Spinal cord (tissue), 9 donors: ENCODE measurements at regions not wholly inside any gene's neighbourhood (a gene's known extent, or its start where the extent isn't known, plus 50 kb on each side); places are given as distances from the start of the nearest gene placed in this dataset.
A peak's percentile ranks its signal among the peaks of the same experiment; 100 is the strongest.

Experiments used
- DNase-seq, 6 donors: peaks; one replicate each; pipeline versions ENCODE4 v3.0.0 to v3.0.0-alpha.2; 2013 to 2015; ENCODE audit warnings: low spot score in 6 of 6, low read depth in 4 of 6
- H3K27ac ChIP-seq: one replicate; pipeline ENCODE4 v1.5.1; 2013; ENCODE audit warnings: low read depth, low read length, control low read depth
- H3K27me3 ChIP-seq: one replicate; pipeline ENCODE4 v1.6.1; 2013; ENCODE audit warnings: low read length; ENCODE audit not compliant: control insufficient read depth, insufficient read depth
- H3K36me3 ChIP-seq: one replicate; pipeline ENCODE4 v1.6.1; 2013; ENCODE audit warnings: low read length; ENCODE audit not compliant: control insufficient read depth, insufficient read depth
- H3K4me1 ChIP-seq: one replicate; pipeline ENCODE4 v1.6.1; 2013; ENCODE audit warnings: low read length; ENCODE audit not compliant: control insufficient read depth, insufficient read depth
- H3K4me3 ChIP-seq: one replicate; pipeline ENCODE4 v1.5.1; 2013; ENCODE audit warnings: low read depth, low read length, control low read depth
- H3K9me3 ChIP-seq: one replicate; pipeline ENCODE4 v1.6.1; 2013; ENCODE audit warnings: low read length; ENCODE audit not compliant: control insufficient read depth, insufficient read depth
- WGBS: methylation state at CpG from one replicate; pipeline ENCODE4 v1.1.5; 2013; ENCODE audit warnings: missing lambda C conversion rate; ENCODE audit not compliant: insufficient coverage; 5-methylcytosine and 5-hydroxymethylcytosine counted together
- donor health status: healthy.

DNA sequence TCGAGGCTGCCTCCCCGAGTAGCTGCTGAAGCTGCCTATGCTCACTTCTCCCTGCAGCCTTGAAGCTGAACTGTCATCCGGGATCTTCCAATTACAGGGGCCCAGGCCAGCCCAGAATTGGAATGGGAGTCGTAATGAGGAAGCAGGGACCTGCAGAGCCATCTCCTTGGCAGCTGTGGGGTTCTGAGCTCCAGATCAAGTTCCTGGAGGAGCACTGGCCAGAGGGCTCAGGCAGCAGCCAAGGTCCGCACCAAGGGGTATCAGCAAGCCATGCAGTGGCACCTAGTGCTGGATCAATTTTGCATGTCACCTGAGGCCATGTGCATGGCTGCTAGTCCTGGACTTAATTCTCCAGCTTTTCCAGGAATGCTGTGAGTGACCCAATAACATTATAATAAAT, 163.2 kb upstream of the TSHZ2 start:
- Histone ChIP-seq H3K4me3 (no peak overlapping the region), H3K36me3 (no peaks in the 10 kb centered on the region), H3K27ac (no peak overlapping the region), H3K4me1 (no peaks in the 10 kb centered on the region), H3K27me3 (no peaks in the 10 kb centered on the region), H3K9me3 (no peaks in the 10 kb centered on the region)
- 76% methylated on average over 5 of the region's 5 CpGs for WGBS
- DNase-seq: no peak

DNA sequence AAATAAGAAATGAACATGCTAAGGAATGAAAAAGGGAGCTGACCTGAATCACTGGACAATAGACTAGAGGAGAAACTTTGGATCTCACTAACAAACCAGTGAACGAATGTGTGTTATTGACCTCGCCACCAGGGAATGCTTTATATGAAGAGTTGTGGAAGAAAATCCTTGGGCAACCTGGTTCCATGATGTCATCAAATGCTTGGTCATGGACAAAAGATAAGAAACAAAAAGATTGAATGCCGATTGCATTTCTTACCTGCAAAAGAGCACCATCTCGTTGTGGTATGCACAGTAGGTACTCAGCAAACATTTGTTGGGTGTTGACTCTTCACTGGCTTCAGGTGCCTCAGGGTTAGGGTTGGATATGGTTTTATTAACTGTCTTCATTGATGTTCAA, 165.2 kb upstream of the TSHZ2 start:
- H3K36me3 ChIP-seq: no peaks in the 10 kb centered on the region
- H3K4me3 ChIP-seq: no peak overlapping the region
- no peak overlapping the region for H3K27ac ChIP-seq
- H3K9me3 ChIP-seq: no peaks in the 10 kb centered on the region
- no peaks in the 10 kb centered on the region for H3K4me1 ChIP-seq
- DNase-seq: no peak
- 85% methylated on average over 2 of the region's 4 CpGs for WGBS
- H3K27me3 ChIP-seq: no peaks in the 10 kb centered on the region

DNA sequence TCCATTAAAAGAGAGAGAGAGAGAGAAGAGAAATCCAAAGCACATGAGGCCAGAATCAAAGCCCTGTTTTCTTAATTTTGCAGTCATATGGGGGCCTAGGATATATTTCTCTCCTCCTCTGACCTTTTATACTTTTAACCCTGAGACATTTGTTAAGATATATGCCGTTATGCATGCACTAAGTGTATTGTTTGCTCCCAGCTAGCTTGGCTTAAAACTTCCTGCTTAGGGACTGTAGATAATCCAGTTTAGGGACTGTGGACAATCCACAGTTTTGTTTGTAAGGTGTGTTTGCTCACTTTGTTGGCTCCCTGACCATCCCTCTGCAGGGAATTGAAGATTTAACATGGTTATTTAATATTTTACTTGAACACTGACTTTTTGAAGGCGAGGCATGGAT, 166.3 kb upstream of the TSHZ2 start:
- H3K9me3 ChIP-seq: no peaks in the 10 kb centered on the region
- H3K4me3 ChIP-seq: no peak overlapping the region
- DNase-seq: peak in 1 of 6 donors; percentile 25
- no peak overlapping the region for H3K27ac ChIP-seq
- no peaks in the 10 kb centered on the region for H3K4me1 ChIP-seq
- WGBS: 78% methylated on average over 1 of the region's 2 CpGs
- H3K27me3 ChIP-seq: no peaks in the 10 kb centered on the region
- no peaks in the 10 kb centered on the region for H3K36me3 ChIP-seq

DNA sequence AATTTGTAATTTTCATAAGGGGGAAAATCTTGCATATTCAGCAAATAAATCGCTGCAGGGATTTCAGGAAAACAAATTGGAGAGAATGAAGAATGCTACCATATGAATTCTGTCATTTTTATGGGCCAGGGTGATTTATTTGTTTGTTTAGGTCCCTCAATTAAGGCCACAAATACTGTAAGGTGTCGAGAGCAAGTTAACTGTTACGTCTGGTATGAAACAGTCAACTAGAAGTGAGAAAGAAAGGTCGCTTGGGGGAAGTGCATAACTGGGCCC, 166.9 kb upstream of the TSHZ2 start:
- peak in 1 of 6 donors; percentile 61 for DNase-seq
- Histone ChIP-seq H3K36me3 (no peaks in the 10 kb centered on the region), H3K27ac (no peak overlapping the region), H3K4me3 (no peak overlapping the region), H3K4me1 (no peaks in the 10 kb centered on the region), H3K9me3 (no peaks in the 10 kb centered on the region), H3K27me3 (no peaks in the 10 kb centered on the region)
- WGBS: 100% methylated on average over 1 of the region's 4 CpGs

DNA sequence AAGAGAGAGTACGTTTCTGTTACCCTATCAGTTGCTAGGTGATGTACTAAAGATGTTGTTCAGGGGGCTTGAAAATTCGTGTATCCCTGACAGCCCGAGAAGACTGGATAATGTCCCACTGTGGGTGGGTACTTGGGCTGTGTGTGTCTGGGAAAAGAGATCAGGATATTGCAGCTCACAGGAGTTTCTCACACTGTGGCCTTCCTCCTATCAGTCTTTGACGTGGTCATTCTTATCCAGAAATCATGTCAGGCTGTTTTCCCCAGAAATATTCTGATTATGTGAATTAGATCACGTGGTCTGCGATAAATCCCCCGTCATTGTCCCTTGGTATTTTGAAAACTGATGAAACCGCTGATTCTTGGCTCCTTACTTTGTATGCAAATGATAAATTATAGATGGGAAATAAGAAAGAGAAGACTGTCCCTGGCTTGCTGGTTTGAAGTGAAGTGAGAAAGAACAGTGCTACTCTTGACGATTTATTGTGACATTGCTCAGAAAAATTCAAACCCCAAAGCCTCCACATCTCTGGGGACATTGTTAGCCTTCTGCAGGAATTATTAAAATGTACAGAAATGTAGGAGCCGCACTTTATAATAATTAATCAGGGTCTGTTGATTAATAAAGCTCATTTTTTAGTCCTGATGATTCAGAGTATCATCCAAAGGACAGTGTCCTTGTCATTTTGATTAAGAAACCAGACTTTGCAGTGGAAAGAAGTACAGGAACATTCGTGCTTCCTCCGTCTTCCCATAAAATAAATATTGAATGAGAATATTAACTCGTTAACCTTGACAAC, 167.5 kb upstream of the TSHZ2 start:
- 45% methylated on average over 5 of the region's 13 CpGs for WGBS
- Histone ChIP-seq H3K4me1 (no peaks in the 10 kb centered on the region), H3K27me3 (no peaks in the 10 kb centered on the region), H3K4me3 (no peak overlapping the region), H3K9me3 (no peaks in the 10 kb centered on the region), H3K27ac (no peak overlapping the region), H3K36me3 (no peaks in the 10 kb centered on the region)
- no peak for DNase-seq

DNA sequence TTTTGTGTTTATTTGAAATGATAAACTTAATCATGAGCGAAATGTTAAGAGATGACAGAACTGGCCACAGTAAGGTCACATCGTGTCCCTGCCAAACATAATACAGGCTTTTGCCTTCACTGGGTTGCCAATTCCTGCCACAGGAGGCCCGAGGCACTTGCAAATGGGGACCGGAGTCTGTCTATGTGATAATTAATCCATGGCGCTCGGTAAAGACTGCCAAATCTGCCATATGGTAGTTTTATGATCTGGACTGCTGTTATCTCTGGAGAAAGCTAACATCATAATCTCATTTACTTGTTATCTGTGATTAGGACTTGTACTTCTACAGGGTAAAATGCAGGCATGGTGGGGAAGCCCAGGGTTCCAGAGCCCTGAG, 170.5 kb upstream of the TSHZ2 start:
- Histone ChIP-seq H3K27ac (no peak overlapping the region), H3K4me3 (no peak overlapping the region), H3K27me3 (no peaks in the 10 kb centered on the region), H3K36me3 (no peaks in the 10 kb centered on the region), H3K9me3 (no peaks in the 10 kb centered on the region), H3K4me1 (no peaks in the 10 kb centered on the region)
- peak in 2 of 6 donors; percentile 72 to 81 for DNase-seq
- 82% methylated on average over 2 of the region's 6 CpGs for WGBS

DNA sequence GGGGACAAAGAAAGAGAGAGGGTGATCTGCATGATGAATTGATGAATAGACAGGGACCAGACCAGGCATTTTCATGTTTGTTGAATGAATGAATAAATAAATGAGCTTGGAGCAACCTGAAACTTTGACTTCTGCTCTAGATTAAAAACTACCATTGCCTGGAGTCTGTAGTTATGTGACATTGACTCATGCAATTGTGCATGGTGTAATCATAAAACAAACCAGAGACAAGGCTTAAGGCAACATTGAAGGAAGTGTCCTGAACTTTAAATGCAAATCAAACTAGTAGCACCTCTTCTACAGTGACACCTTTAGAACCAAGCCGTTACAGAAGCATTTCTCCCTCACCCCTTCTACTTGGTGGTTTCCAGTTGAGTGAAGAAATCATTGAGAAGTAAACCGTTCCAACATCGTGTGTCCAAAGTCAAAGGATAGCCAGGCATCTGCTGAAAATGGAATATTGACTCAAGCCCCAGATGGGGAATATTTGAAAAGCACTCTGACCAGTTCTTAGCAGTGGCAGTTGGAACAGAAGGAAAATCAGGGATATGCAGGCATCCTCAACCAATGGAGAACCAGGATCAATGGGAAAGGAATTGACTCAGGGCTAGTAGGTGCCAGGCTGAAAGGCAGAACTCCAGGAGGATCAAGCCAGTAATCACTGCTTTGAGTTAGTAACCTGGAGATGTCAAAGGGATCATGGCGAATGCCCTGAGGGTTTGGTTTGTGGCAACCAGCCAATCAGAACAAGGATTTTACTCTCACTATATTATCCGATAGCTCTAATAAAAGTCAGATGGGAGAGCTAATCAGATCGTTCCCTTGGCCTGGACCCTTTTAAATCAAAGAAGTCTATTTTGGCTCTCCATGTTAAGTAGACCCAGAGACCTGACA, 171.2 kb upstream of the TSHZ2 start:
- Histone ChIP-seq H3K9me3 (no peaks in the 10 kb centered on the region), H3K36me3 (no peaks in the 10 kb centered on the region), H3K4me1 (no peaks in the 10 kb centered on the region), H3K4me3 (no peak overlapping the region), H3K27me3 (no peaks in the 10 kb centered on the region), H3K27ac (no peak overlapping the region)
- WGBS: 80% methylated on average over 3 of the region's 6 CpGs
- no peak for DNase-seq

DNA sequence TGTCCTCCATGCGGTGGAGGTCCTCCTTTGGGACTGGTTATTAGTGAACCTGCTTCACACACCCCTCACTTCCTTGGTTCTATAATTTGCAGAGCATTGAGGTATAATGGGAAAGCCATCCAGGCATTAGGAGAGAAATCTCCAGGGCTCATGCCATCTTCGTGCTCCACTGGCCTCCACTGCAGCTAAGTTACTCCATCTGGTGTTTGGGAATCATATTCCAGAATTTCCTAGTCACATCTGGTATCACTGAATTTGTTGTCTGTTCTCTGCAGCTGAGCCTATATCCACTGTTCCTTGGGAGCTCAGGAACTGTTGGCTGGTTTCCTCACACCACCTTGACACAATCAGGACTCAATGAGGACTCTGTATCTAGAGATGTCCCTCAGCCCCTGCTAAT, 173.0 kb upstream of the TSHZ2 start:
- 70% methylated on average over 1 of the region's 2 CpGs for WGBS
- Histone ChIP-seq H3K4me1 (no peaks in the 10 kb centered on the region), H3K27me3 (no peaks in the 10 kb centered on the region), H3K9me3 (no peaks in the 10 kb centered on the region), H3K27ac (no peak overlapping the region), H3K4me3 (no peak overlapping the region), H3K36me3 (no peaks in the 10 kb centered on the region)
- DNase-seq: peak in 2 of 6 donors; percentile 25 to 39

- H3K9me3 ChIP-seq: no peaks in the 10 kb centered on the region
- WGBS: 100% methylated on average over 1 of the region's 1 CpG
- no peak for DNase-seq
- no peaks in the 10 kb centered on the region for H3K36me3 ChIP-seq
- H3K4me1 ChIP-seq: no peaks in the 10 kb centered on the region
- H3K27me3 ChIP-seq: no peaks in the 10 kb centered on the region
- no peak overlapping the region for H3K4me3 ChIP-seq
- no peak overlapping the region for H3K27ac ChIP-seq
Observed at GRCh38 chr20:52798124-52798523, 174.0 kb upstream of the TSHZ2 start.

GRCh38 chr20:52794853-52795252, 177.3 kb upstream of the TSHZ2 start:
- H3K27me3 ChIP-seq: no peaks in the 10 kb centered on the region
- peaks cover 3% of the 10 kb centered on the region for H3K9me3 ChIP-seq
- no peak overlapping the region for H3K27ac ChIP-seq
- H3K36me3 ChIP-seq: no peaks in the 10 kb centered on the region
- no peak for DNase-seq
- H3K4me3 ChIP-seq: no peak overlapping the region
- H3K4me1 ChIP-seq: no peaks in the 10 kb centered on the region
